Effector CD4-positive, alpha-beta T cell (primary cell): ENCODE measurements at regions not wholly inside any gene's neighbourhood (a gene's known extent, or its start where the extent isn't known, plus 50 kb on each side); places are given as distances from the start of the nearest gene placed in this dataset.
A peak's percentile ranks its signal among the peaks of the same experiment; 100 is the strongest.
"Not testable (repeated sequence)": the region's sequence is repeated elsewhere in the genome, so short reads cannot be mapped to it uniquely, and the experiment has no call there.

ENCODE experiments used
- DNase-seq: peaks from one replicate; pipeline ENCODE4 v3.0.0-alpha.2; 2020

DNA sequence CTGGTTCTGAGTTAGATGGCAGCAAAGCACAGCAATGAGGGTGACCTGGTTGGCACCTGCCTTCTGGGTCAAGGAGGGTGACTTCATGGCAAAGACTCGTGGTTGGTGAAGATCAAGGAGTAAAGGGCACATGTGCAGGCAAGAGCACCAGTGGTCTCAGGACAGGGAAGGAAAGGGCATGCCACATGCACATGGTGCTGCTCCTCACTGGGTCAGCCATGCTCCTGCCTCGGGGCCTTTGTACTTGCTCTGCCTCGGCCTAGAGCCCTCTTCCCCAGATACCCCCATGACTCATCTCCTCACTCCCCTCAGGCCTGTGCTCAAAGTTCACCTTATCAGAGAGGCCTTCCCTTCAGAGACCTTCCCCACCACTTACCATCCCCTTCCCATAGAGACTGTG is 106.7 kb upstream of the KDM7A start:
- no peak for DNase-seq

DNA sequence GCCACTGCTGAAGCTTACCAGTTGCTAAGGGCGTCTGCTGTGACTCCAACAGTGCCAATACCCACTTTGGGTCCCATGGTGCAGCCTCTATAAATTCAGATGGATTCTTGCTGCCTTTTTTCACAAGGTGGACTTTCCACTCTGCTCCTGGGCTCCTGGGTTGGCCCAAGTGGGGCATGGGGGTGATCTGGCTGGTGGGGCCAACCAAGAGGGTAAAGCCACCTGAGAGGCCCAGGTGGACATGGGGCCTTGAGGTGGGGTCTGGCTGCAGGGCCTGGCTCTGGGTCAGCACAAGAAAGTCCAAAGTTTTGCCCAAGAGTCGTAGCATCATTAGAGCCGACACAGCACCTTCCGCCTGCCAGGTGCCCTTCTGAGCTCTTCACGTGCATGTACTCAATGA is 105.2 kb upstream of the KDM7A start:
- DNase-seq: no peak

DNA sequence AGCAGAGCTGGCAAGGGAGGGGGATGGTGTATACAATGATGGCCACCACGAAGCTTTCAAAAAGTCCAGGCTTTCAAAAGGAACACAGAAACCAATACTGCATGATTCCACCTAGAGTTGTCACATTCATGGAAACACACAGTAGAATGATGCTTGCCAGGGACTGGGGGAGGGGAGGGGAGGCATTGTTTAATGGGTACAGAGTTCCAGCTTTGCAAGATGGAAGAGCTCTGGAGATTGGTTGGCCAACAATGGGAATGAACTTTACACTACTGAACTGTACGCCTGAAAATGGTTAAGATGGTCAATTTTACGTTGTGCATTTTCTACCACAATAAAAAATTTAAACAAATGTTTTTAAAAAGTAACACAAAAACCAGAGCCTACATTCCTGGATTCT is 104.5 kb upstream of the KDM7A start:
- no peak for DNase-seq

DNA sequence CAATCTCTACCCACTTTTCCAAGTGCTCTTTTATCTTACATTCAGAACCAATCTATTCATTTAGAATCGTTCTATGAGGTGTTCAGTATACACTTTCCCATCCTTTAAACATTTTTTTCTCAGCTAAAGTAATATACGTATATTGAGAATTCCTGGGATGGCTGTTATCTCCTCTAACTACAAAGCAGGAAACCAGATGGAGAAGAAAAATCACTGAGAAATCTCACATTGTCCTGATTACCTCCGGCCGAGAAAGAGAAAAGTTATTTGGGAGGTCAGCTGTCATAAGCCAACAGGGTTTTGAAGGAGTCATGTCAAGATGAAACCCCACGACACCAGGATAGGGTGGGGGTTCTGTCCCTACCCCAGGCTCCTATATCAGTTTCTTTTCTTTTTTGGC is 99.2 kb upstream of the KDM7A start:
- DNase-seq: no peak

DNA sequence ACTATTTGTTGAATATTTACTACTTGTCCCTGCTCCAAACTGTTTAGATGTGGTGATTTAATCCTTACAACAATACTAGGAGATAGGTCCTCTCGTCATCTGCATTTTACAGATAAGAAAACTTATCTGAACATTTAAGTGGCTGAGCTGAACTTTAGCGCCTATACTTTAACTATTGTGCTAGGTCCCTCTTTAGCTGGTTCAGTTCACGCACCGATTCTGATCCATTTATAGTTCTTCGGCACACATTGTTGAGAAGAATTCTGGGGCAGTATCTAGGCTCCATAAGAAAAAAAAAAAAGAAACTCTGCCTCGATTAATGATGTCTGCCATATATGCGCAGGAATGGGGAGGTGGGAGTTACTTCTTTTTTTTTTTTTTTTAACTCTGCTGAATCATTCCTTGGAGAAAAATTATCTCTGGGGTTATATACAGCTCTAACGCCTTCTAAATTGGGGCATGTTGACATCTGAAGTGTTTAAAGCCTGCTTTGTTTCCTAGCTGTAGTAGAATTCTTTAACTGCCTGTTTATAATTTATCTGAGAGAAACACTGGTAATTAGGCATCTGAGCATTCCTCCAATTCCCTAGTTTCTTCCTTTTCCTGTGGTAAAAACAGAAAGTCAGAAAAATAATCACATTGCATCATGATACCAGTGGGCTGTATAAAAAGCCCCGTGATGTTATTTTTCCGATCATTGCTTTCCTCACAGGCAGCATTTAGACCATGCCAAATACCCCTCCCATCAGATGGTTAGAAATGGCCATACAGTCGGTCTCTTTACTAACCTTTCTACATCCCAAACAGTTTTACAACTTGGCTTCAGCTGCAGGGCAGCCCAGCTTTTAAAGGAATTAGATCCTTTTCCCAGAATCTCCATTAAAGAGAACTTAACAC is 98.5 kb upstream of the KDM7A start:
- DNase-seq: no peak

DNA sequence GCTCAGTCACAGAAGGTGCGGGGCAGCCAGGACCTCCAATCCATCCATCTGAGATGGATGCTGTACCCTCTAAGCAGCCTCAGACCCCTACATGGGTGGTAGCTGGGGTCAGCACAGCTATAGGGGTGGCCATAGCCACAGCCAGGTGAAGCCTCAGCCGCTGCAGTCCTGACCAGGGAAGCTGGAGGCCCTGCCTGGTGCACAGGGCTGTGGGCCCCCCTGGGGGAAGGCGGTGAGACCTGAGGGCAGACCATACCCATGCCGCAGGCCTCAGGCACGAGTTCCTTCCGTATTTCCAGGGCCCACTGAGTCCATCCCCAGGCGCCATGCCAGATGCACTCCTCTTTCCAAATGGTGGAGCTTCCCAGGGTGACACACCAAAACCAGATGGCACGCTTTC is 96.6 kb upstream of the KDM7A start:
- DNase-seq: no peak

DNA sequence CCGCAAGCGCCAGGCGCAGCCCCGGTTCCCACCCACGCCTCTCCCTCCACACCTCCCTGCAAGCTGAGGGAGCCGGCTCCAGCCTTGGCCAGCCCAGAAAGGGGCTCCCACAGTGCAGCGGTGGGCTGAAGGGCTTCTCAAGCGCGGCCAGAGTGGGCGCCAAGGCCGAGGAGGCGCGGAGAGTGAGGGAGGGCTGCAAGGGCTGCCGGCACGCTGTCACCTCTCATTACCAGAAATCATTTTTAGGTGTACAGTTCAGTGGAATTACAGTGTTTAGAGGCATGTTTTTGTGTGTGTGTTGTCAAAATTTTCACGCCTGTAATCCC is 94.8 kb upstream of the KDM7A start:
- DNase-seq: not testable (repeated sequence)

DNA sequence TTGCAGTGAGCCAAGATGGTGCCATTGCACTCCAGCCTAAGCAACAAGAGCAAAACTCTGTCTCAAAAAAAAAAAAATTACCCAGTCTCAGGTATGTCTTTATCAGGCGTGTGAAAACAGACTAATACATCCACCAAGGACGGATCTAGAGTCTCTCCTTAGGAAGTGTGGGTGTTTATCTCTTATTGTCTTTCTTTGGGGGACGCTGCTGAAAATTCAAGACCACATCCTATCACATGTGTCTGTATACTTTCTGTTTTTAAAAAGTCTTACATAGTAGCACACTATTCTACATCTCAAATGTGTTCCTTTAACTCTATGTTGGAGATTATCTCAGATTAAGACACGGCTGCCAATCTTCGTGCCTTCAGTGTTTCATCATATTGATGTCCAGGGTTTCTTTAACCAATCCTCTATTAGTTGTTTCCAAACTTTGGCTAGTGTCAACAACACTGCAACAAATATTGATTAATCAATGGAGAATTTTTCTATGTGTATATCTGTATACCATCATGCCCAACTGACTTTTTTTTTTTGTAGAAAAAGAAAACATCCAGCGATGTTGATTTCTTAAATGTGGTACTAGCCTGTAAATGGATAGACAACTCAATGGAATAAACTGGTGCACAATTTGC is 92.3 kb upstream of the KDM7A start:
- DNase-seq: no peak

DNA sequence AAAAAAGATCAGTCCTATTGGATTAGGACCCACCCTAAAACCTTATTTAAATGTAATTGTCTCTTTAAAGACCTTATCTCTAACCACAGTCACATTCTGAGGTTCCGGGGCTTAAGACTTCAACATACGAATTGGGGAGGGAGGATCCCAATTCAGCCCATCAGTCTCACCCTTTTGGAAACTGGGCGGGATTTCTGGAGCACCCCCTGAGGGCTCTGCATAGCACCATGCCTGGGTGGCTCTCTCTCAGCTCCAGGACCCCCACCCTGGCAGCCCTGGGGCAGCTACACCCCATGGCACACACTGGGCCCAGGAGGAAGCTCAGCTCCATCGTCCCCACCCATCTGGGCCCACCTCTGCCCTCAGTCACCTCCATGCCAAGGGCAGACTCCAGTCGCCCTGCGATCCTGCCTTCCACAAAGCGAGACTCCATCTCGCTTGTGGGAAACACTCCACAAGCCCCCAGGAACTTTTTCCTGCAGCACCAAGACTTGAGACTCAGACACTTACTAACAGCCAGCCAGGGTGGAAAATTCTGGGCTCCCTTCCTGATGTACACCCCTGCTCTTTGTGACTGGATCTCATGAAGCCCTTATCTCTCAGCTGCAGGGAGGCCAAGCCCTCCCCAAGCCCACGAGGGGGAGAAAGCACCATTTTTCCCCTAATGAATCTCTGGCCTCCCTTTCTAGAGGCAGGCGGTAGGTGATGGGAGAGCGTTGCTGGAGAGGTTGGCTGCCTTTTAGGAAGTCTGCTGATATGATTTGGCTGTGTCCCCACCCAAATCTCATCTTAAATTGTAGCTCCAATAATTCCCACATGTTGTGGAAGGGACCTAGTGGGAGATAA is 90.8 kb upstream of the KDM7A start:
- DNase-seq: no peak

DNA sequence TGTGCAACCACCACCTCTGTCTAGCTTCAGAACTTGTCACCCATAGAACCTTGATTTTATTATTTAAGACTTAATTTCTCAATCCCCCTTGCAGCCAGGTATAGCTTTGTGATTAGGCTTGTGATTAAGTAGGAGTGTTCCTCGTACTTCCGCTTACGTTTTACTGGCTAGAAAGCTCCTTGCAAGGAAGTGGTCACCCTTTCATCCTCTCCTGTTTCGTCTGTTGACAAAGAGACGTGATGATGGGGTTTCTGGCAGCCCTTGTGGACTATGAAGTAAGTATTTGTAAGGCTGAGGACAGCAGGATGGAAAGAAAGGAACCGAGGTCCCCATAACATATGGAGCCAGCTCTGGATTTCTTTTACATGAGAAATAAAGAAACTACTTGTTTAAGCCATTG is 86.5 kb upstream of the KDM7A start:
- peak; percentile 17 for DNase-seq

DNA sequence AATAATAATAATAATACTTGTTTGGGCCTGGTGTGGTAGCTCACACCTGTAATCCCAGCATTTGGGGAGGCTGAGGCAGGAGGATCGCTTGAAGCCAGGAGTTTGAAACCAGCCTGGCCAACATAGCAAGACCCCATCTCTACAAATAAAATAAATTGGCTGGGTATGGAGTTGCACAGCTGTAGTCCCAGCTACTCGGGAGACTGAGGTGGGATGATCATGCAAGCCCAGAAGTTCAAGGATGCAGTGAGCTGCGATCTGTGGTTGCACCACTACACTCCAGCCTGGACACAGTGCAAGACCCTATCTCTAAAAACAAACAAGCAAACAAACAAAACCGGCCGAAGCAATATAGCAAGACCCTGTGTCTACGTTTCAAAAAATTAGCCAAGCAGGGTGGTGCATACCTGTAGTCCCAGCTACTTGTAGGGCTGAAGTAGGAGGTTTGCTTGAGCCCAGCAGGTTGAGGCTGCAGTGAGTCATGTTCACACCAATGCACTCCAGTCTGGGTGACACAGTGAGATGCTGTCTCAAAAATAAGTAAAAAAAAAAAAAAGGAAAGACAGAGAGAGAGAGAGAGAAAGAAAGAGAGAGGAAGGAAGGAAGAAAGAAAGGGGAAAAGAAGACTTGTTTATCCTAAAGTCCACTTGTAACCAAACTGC is 85.6 kb upstream of the KDM7A start:
- DNase-seq: no peak

DNA sequence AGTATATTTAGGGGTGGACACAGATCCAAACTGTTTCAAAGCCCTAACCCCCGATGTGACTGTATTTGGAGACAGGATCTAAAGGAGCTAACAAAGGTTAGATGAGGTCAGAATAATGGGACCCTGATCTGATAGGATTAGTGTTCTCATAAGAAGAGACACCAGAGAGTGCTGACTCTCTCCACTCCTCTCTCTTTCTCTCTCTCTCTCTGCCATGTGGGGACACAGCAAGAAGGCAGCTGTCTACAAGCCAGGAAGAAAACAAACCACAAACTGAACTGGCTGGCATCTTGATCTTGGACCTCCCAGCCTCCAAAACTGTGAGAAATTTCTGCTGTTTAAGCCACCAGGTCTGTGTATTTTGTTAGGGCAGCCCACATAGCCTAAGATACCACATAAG is 84.7 kb upstream of the KDM7A start:
- DNase-seq: no peak

DNA sequence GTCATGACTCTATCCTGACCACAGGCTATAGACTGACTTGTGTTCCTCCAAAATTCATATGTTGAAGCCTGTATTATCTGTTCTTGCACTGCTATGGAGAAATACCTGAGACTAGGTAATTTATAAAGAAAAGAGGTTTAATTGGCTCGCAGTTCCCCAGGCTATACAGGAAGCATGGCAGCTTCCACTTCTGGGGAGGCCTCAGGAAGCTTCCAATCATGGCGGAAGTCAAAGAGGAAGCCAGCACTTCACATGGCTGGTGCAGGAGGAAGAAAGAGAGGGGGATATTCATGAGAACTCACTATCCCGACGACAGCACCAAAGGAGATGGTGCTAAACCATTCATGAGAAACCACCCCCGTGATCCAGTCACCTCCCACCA is 84.3 kb upstream of the KDM7A start:
- DNase-seq: no peak

DNA sequence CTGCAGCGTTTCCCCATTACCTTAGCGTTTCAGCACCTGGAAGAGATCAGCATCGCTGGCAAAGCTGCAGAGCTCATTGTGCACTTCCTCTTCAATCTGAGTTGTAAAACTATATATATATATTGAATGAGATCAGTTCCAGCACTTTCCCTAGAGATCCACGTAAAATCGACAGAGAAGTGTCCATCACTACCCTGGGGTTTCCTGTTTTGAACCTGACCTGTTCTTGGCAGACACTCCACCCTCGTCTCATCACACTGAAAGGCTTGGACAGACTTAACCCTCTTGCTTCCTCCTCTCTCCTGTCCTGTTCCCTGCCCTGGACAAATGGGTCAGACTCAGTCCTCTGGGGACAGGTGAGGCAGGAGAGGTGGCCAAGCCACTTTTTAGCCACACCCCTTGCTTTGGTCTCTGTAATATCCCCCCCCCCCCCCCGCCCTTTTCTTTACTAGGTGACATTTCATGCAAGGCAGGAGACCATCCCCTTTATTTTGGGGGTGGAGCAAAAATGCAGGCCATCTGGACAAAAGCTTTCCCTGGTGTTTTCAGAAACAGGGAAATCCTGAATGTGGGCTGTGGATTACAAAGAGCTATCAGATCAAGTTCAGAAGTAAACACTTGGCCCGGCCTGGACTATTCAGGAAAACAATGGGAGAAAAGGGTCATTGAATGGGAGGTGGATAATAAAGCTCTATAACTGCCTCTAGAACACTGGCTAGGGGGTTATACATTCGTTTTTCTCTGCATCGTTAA is 83.7 kb upstream of the KDM7A start:
- DNase-seq: no peak

DNA sequence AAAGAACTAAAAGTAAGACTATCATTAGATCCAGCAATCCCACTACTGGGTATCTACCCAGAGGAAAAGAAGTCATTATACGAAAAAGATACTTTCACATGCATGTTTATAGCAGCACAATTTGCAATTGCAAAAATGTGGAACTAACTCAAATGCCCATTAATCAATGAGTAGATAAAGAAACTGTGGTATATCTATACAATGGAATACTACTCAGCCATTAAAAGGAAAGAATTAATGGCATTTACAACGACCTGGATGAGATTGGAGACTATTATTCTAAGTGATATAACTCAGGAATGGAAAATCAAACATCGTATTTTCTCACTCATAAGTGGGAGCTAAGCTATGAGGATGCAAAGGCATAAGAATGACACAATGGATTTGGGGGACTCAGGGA is 80.5 kb upstream of the KDM7A start:
- DNase-seq: not testable (repeated sequence)

DNA sequence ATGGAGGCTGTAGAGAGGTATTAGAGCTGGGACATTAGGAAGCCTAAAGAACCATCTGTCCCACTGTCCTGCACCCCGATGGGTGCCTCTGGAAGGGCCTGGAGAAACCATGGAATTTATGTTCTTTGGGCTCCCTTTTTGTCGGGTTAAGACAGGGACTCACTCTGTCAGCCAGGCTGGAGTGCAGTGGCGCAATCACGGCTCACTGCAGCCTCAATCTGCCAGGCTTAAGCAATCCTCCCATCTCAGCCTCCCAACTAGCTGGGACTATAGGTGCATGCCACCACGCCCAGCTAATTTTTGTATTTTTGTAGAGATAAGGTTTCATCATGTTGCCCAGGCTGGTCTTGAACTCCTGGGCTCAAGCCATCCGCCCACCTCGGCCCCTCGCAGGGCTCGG is 78.2 kb upstream of the KDM7A start:
- DNase-seq: not testable (repeated sequence)

DNA sequence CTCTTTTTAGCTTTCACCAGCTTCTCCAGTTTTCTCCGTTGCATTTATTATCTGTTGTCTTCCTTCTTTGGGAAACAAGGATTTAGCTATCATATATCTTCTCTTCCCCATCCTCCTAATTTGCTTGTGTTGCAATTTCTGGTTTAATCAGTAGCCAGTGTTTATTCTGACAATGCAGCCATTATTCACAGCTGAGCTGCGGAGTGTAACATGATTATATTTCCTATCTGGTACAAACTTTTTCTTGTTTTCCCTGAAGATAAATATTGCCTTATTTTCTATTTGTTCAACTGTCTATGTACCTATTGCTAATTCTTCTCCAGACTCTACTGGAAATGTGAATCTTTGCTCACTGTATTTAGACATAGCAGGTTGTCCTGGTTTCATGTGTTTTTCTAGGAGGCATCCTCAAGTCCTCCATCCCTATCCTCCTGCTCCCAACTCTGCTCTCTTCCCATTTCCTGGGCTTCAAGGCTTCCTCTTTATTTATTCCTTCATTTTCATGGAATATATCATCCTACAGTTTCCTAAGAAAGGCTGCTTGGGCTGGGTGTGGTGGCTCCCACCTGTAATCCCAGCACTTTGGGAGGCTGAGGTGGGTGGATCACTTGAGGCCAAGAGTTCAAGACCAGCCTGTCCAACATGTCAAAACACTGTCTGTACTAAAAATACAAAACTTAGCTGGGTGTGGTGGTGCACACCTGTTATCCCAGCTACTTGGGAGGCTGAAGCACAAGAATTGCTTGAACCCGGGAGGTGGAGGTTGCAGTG is 72.4 kb upstream of the KDM7A start:
- DNase-seq: no peak

DNA sequence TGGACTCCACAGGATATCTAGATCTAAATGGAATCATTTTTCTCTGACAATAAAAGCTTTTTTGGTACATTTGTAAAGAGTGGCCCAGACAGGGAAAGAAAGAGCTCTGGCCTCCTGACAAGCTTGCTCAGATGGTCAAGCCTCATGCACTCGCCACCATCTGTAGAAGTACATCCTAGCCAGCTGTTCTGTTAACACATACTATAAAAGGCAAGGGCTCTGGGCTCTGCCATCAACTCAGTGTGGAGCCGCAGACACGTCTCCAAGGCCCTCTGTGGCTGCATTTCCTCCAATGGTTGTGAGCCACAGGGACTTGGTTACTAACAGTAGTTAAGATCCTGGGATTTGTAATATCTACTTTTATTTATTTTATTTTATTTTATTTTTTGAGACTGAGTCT is 70.8 kb upstream of the KDM7A start:
- DNase-seq: no peak

DNA sequence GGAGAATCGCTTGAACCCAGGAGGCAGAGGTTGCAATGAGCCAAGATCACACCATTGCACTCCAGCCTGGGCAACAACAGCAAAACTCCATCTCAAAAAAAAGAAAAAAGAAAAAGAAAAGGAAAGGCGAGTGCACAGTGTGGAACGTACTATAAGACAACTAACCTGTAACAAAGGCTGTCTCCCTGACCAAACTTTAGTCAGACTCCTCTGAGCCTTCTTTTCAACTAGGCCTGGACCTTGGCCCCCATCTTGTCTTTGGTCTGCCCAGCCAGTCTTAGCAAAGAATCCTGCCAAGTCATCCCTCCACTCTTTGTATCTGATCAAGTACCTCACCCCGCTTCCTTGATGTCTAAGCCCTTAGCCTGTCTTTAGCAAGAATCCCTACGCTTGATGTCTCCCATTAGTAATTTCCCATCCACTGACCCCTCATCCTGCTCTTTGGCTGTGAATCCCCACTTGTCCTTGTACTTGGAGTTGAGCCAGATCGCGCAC is 68.9 kb upstream of the KDM7A start:
- DNase-seq: no peak

DNA sequence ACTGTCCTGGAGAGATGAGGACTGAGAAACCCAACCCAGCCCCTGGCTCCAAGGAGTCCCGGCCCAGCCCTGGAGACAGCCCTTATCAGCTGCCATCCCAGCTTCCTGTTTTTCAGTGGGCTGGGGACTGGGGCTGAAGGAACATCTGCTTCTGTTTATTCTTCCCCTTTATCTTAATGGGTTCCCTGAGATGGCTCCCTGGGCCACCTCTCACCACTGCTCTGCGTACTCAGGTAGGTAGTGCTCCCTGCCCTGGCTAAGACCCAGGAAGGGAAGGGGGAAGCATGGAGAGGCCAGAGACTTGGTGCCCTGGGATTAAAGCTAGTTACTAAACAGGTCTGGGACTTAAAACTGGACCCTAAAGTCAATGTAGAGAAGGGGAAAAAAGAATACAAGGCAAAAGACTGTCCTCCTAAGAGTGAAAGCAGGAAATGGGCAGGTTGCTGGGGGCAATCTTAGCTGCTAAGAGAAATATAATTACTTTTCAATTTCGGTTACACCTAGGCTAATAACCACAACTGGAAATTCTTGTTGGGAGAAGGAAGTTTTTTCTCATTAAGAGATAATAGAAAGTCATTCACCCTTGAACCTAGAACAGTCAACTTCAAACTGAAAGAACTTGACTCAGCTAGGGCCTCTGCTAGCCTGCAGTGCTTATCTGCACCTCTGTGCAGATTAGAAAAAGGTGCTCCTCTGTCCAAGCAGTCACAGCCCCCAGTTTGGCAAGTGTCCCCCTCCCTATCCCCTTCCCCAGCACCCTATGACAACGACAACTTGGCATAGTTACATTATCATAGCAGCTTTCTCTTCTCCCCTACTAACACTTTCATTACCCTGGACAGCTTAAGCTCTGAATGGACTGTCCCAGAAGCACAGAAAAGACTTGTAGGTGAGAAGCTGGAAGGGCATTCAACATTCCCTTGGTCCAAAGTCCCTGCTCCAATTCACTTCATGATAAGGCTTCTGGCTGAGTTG is 65.6 kb upstream of the KDM7A start:
- no peak for DNase-seq

DNA sequence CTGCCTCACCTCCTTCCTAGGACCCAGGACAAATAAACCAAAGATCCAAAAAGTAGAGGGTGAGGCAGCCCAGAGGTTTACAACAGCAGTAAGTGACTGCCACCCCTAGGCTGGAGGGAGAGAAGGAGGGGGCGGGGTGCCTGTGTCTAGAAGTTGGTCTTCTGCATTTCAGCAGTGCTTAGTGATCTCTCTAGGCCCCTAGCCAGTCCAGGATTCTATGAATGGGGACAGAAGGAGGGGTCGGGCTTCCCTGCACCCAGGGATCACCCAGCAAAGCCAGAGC is 62.8 kb upstream of the KDM7A start:
- DNase-seq: no peak
